ENCODE measurements at regions not wholly inside any gene's neighbourhood (a gene's known extent, or its start where the extent isn't known, plus 50 kb on each side); places are given as distances from the start of the nearest gene placed in this dataset.

DNA sequence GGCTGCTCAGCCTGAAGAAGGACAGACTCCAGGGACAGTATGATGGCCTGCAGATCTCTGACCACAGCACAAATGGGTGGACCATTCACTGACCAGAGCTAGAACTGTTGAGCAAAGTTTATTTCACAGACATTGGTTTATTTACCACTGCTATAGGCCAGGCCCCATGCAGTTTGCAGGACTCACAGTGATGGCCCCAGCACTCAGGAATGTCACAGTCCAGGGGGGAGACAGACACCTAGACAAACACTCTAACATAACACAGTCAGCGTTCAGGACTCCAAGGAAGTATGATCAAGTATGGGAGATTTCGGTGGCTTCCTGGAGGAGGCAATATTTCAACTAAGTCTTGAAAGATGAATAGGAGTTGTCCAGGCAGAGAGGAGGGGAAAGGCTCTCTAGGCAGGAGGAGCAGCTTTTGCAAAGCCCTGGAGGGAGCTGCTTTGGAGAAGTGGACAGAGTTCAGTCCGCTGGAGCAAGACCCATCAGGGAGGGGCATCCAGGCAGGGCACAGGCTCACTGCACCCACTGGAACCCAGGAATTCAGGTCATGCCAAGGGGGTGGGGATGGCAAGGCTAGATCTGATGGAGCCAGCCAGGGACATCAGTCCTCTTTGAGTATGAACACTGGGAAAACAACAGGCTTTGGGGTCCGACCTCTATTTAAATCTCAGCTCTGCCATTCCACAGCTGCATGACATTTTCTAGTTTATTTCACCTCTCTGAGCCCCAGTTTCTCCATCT lies 454.3 kb downstream of the MATN1 start:
- in situ Hi-C loops (cut with MboI) = no loop called here
- SMC1A ChIA-PET (ENCODE audit: uncharacterized antibody, unreplicated experiment) = no interaction called here
- no peak for ATAC-seq

DNA sequence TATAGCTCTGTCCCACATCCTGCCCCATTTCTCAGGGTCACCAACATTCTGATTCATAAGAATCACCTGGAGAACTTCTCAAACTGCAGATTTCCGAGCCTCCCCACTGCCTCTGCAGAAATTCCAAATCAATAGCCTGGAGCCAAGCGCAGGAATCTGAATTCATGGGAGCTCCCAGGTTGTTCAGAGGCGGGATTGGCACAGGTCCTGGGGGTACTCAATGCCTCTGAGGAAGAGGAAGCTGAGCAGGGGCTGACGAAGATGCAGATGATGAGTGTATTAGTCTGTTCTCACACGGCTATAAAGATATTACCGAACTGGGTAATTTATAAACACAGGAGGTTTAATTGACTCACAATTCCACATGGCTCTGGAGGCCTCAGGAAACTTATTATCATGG lies 455.5 kb downstream of the MATN1 start:
- RAD21 ChIA-PET (ENCODE audit: unreplicated experiment) = no interaction called here

More for the DNA sequence above, 454.3 kb downstream of the MATN1 start:
- Histone ChIP-seq H3K9ac (ENCODE audit: control insufficient read depth, insufficient read depth, low read length) (no peak overlapping the region), H3K27me3 (replicated peaks in 1 of 2; ENCODE audit: control insufficient read depth in 2 of 2, insufficient read depth in 2 of 2, low read length in 1 of 2) (no peaks in the 10 kb centered on the region; a peak in 3 of 4 replicates), H3K36me3 (ENCODE audit: control insufficient read depth in 2 of 2, insufficient read depth in 2 of 2, low read length in 1 of 2) (no peaks in the 10 kb centered on the region; a peak in 1 of 4 replicates), H3K9me3 (replicated peaks; ENCODE audit: control insufficient read depth, insufficient read depth, low read length) (no peaks in the 10 kb centered on the region; the same call in 2 of the 3 replicates), H4K20me1 (ENCODE audit: control insufficient read depth, insufficient read depth) (no peaks in the 10 kb centered on the region), H3K4me1 (ENCODE audit: control insufficient read depth, insufficient read depth, low read length) (no peaks in the 10 kb centered on the region), H3K4me2 (ENCODE audit: control insufficient read depth, insufficient read depth) (no peak overlapping the region), H3K79me2 (ENCODE audit: control insufficient read depth, insufficient read depth, low read length) (no peaks in the 10 kb centered on the region), H3K4me3 (no peak overlapping the region), H2AFZ (ENCODE audit: control insufficient read depth, low read depth, low read length) (no peak overlapping the region), H3K27ac (ENCODE audit: control insufficient read depth, insufficient read depth) (no peak overlapping the region)
- CTCF ChIA-PET = interaction anchor here (0.9 kb wide), 1 partner anchor 111 kb away, joined by 3 read pairs; no protein-coding TSS in a partner anchor
- POLR2A ChIA-PET = no interaction called here
- no peak for DNase-seq (ENCODE audit: low read depth, low spot score)
- FAIRE-seq = no peak
- WGBS (ENCODE audit: insufficient coverage, insufficient replicate concordance, low lambda C conversion rate, missing lambda C conversion rate) = 0% methylated on average over 4 of the region's 4 CpGs
- TF ChIP-seq CHD1 (IDR thresholded peaks at IDR 0.05; ENCODE audit: low read depth, low read length) = no peak
- TF ChIP-seq YY1 (IDR thresholded peaks at IDR 0.05; ENCODE audit: low read depth, low read length) = no peak
- no peak for TF ChIP-seq ZNF384 (IDR thresholded peaks at IDR 0.05; ENCODE audit: borderline replicate concordance, low read depth, low read length)
- no peak for TF ChIP-seq SP1 (IDR thresholded peaks at IDR 0.05; ENCODE audit: low read depth, low read length)
- TF ChIP-seq BCL11A (IDR thresholded peaks at IDR 0.05; ENCODE audit: low read depth, low read length) = no peak
- no peak for TF ChIP-seq GABPA (IDR thresholded peaks at IDR 0.05; ENCODE audit: low read depth)
- RAD21 ChIA-PET (ENCODE audit: unreplicated experiment) = no interaction called here
- no TSS peak for BruUV-seq (replicated peaks)
- intact Hi-C loops (cut with micrococcal nuclease; ENCODE audit: unreplicated experiment) = no loop called here

More for the DNA sequence above, 455.5 kb downstream of the MATN1 start:
- WGBS (ENCODE audit: insufficient coverage, insufficient replicate concordance, low lambda C conversion rate, missing lambda C conversion rate) = 5% methylated on average over 6 of the region's 6 CpGs
- no peak overlapping the region for H3K4me2 ChIP-seq (ENCODE audit: control insufficient read depth, insufficient read depth)
- H4K20me1 ChIP-seq (ENCODE audit: control insufficient read depth, insufficient read depth) = no peaks in the 10 kb centered on the region
- H3K4me1 ChIP-seq (ENCODE audit: control insufficient read depth, insufficient read depth, low read length) = no peaks in the 10 kb centered on the region
- POLR2A ChIA-PET = no interaction called here
- in situ Hi-C loops (cut with MboI) (no loop called here), intact Hi-C loops (cut with micrococcal nuclease; ENCODE audit: unreplicated experiment) (no loop called here)
- H3K9ac ChIP-seq (ENCODE audit: control insufficient read depth, insufficient read depth, low read length) = no peak overlapping the region
- H2AFZ ChIP-seq (ENCODE audit: control insufficient read depth, low read depth, low read length) = no peak overlapping the region
- no peaks in the 10 kb centered on the region for H3K79me2 ChIP-seq (ENCODE audit: control insufficient read depth, insufficient read depth, low read length)
- H3K9me3 ChIP-seq (replicated peaks; ENCODE audit: control insufficient read depth, insufficient read depth, low read length) = no peaks in the 10 kb centered on the region
- FAIRE-seq (no peak), ATAC-seq (no peak), DNase-seq (ENCODE audit: low read depth, low spot score) (no peak)
- H3K4me3 ChIP-seq = no peak overlapping the region
- no peak overlapping the region for H3K27ac ChIP-seq (ENCODE audit: control insufficient read depth, insufficient read depth)
- TF ChIP-seq, protein P1, sequence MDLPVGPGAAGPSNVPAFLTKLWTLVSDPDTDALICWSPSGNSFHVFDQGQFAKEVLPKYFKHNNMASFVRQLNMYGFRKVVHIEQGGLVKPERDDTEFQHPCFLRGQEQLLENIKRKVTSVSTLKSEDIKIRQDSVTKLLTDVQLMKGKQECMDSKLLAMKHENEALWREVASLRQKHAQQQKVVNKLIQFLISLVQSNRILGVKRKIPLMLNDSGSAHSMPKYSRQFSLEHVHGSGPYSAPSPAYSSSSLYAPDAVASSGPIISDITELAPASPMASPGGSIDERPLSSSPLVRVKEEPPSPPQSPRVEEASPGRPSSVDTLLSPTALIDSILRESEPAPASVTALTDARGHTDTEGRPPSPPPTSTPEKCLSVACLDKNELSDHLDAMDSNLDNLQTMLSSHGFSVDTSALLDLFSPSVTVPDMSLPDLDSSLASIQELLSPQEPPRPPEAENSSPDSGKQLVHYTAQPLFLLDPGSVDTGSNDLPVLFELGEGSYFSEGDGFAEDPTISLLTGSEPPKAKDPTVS (IDR thresholded peaks at IDR 0.05; ENCODE audit: low read depth, low read length) = no peak
- no peak for TF ChIP-seq TAF1 (IDR thresholded peaks at IDR 0.05; ENCODE audit: borderline replicate concordance, low read depth, low read length)
- no TSS peak for BruUV-seq (replicated peaks)
- SMC1A ChIA-PET (ENCODE audit: uncharacterized antibody, unreplicated experiment) = no interaction called here
- peaks cover 0 to 1% of the 10 kb centered on the region in 2 experiments for H3K27me3 ChIP-seq (replicated peaks in 1 of 2; ENCODE audit: control insufficient read depth in 2 of 2, insufficient read depth in 2 of 2, low read length in 1 of 2)
- CTCF ChIA-PET = interaction anchor here (0.9 kb wide), 1 partner anchor 112 kb away, joined by 3 read pairs; no protein-coding TSS in a partner anchor
- no peaks in the 10 kb centered on the region; a peak in 1 of 4 replicates for H3K36me3 ChIP-seq (ENCODE audit: control insufficient read depth in 2 of 2, insufficient read depth in 2 of 2, low read length in 1 of 2)
